NCI-H2029 treated with DMSO at 0.1 percent for 48 hours (cell line): ENCODE measurements at regions not wholly inside any gene's neighbourhood (a gene's known extent, or its start where the extent isn't known, plus 50 kb on each side); places are given as distances from the start of the nearest gene placed in this dataset.

ENCODE experiments used
- DNase-seq: peaks from one replicate; lab custom pipeline; 2025; lab: John Stamatoyannopoulos, UW

- DNase-seq, result no peak
Observed at GRCh38 chrX:20521222-20521621, 254.5 kb upstream of the RPS6KA3 start.

- DNase-seq, result no peak
Observed at GRCh38 chrX:20519826-20520225, 253.1 kb upstream of the RPS6KA3 start.

DNA sequence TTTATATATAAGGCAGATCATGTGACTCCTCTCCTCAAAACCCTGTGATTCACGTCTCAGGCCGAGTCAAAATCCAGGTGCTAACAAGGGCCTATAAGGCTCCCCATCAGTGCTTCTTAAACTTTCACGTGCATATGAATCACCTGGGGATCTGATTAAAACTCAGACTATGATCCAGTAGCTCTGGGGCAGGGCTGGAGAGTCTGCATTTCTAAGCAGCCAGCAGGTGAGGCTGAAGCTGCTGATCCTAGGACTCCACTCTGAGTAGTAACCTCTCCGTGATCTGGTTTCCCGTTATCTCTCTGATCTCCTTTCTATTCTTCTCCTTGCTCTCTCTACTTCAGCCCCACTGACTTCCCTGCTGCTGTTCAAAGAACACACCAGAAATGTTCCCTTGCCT, 252.4 kb upstream of the RPS6KA3 start:
- DNase-seq, result no peak

- DNase-seq, result no peak
Observed at GRCh38 chrX:20517565-20517964, 250.9 kb upstream of the RPS6KA3 start.

GRCh38 chrX:20515841-20516461, 249.2 kb upstream of the RPS6KA3 start:
- no peak for DNase-seq

- no peak for DNase-seq
Observed at GRCh38 chrX:20514358-20514757, 247.6 kb upstream of the RPS6KA3 start.

GRCh38 chrX:20513185-20513584, 246.5 kb upstream of the RPS6KA3 start:
- DNase-seq, result no peak

DNA sequence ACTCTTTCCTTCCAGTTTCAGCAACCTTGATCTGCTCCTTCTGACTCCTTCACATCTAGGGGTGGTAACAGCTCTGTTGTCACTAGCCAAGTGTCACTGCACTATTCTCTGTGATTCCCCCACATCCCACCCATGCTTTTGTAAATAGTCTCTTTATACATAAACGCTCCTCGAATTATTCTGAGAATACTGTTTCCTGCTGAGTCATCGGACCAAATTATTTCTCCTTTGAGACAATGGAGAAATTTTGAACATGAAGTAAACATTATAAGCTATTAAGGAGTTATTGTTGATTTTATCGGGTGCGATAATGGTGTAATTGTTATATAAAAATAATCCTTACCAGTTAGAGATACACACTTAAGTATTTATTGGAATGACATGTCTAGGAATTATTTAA, 245.1 kb upstream of the RPS6KA3 start:
- DNase-seq, result no peak

- DNase-seq, result no peak
Observed at GRCh38 chrX:20507901-20508620, 241.4 kb upstream of the RPS6KA3 start.

- no peak for DNase-seq
Observed at GRCh38 chrX:20506739-20507138, 240.0 kb upstream of the RPS6KA3 start.

- DNase-seq, result no peak
Observed at GRCh38 chrX:20500949-20501348, 234.2 kb upstream of the RPS6KA3 start.

GRCh38 chrX:20500171-20500865, 233.6 kb upstream of the RPS6KA3 start:
- no peak for DNase-seq

DNA sequence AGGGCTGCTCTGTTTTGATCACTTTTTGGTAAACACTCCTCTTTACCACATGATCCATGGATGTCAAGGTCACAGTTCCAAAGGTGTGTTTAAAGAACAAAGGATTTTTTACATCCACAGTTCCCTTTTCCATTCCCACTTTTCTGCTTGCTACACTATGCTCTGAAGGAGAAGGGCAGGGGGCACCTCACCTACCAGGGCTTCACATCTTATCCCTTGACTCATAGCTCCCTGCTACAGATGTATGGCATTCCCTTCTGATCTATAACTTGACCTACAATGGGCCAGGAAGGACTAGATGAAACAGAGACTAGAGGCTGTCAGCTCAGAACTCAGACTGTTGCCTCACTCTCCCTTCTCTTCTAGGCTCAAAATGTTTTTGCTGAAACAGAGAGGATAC, 233.1 kb upstream of the RPS6KA3 start:
- no peak for DNase-seq

DNA sequence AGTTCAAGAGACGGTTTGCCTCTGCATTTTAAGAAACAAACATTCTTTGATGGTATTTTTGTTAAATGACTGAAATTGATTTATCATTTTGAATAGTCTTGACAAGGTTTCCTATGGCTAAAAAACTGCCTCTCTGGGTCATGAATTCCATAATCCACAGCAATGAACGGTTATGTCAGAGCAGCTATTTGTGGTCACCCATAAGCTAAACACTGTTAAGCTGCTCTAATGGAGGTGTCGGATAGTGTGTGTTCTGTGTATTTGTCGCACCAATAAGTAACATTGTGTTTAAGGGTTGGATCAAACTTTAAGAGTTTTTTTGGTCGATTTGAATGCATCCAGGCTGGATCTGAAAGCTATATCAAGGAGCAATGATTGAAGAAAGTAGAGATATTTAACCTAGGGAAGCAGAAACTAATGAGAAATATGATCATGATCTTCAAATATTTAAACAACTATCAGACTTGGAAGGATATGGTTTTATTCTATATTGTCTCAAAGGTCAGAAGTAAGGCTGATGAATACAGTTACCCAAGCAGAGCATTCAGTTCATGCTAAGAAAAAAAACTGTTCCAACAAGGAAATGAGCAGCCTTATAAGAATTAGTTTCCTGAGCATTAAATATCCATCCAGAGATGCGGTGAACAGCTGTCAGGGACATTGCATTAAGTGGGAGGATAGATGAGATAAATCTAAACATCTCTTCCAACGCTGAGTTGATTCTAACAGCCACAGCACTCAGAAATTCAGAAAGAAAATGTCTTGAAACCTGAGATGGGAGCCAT, 232.3 kb upstream of the RPS6KA3 start:
- DNase-seq, result no peak

- no peak for DNase-seq
Observed at GRCh38 chrX:20495575-20495974, 228.9 kb upstream of the RPS6KA3 start.

GRCh38 chrX:20488473-20488872, 221.8 kb upstream of the RPS6KA3 start:
- DNase-seq, result no peak

GRCh38 chrX:20487227-20487626, 220.5 kb upstream of the RPS6KA3 start:
- DNase-seq, result no peak

DNA sequence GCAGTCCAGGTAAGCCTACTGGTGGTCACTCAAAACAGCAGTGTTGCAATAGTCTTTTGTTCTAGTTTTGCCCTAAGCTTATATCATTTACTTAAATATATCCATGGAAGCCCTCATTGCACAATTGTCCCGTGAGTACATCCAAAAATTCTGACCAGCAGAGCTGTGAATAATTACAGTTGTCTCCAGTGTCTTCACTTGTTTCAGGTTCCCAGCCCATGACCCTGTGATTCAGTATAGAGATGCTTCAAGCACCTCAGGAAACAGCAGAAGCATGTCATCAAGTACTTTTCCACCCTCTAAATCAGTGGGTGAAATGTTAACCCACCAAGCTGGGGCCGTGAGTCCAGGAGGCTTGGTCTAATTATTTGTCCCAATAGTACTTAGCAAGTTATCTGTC, 214.9 kb upstream of the RPS6KA3 start:
- DNase-seq, result no peak

DNA sequence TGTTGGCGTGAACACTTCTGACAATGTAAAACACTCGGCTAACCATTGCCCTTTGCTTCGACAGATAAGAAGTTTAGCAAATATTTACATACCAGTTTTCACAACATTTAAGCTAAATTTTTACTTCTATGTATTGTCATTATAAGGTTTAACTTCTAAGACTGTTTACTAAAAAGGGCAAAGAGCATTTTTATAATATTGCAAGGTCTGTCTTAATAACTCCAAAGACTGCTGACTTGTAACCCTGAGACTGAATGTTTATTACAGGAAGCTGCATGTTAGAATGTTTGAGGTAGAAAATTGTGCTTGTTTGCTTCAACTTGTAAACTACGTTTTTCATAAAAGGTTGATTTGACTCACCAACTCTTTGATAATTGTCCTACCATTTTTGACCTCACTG, 213.2 kb upstream of the RPS6KA3 start:
- no peak for DNase-seq

DNA sequence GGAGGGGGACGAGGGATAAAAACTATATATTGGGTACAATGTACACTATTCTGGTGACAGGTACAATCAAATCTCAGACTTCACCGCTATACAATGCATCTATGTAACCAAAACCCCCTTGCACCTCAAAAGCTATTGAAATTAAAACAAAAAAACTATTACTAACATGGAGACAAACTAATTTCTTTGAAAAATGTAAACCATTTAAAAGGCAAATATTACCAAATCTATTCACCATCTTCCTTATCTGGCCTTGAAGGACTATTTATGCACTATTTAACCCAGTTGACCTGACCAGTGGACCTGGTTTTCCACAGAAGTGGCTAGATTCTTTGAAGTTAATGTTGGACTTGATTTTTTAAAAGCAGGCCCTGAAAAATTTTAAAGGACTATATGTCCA, 212.3 kb upstream of the RPS6KA3 start:
- DNase-seq, result no peak

DNA sequence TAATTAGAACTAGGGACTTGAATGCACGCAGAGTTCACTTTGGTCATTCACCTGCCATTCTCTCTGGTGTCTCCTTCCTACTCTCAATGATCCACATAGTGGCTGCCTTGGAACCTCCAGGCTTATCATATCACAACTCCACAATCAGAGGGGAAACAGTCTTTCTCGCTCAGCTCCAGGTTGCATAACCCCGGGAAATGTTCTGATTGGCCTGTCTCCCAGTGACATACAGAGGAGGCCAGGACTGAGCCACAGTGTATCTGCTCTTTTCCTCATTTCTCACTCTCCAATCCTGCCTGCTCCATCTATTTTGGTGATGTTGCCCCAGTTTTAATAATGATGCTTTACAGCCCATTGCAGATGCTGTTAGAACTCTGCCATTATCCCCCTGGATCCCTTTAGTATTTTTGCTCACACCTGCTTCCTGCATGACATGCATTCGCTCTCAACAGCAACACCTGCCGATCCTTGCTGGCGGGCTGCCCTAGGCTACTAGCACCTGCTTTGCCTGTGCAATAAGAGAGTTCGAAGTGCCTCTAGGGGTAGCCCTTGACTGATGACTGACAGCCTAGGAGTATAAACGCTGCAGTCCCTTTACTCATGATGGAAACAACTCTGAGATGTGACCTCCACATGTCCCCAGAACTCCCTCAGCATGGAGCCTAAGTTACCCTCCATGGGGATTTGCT, 211.3 kb upstream of the RPS6KA3 start:
- DNase-seq, result peak; percentile 88

DNA sequence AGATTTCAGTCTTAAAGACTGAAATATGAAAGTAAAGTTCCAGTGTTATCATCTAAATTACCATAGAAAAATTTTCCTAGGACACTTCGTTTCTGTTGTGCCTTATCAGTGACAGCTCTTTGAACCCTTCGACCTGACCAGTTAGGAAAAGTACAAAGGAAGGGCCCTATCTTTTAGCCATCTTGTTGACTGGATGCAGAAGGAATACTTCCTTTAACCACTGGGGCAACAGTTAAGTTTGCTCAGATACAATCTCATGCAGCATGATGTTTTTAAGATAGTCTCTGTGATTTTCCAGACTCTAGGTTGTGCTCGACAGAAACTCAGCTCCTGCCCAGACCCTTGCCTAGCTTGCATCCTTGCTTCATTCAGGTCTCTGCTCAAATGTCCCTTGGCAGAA, 210.5 kb upstream of the RPS6KA3 start:
- no peak for DNase-seq
